HFF-Myc (cell line): ENCODE measurements at regions not wholly inside any gene's neighbourhood (a gene's known extent, or its start where the extent isn't known, plus 50 kb on each side); places are given as distances from the start of the nearest gene placed in this dataset.

Source experiments
- DNase-seq: peaks from one replicate; pipeline ENCODE4 v3.0.0-alpha.2; 2011; ENCODE audit warnings: low read depth; ENCODE audit errors: extremely low read depth
- H3K4me3 ChIP-seq: replicated peaks from 2 replicates; pipeline ENCODE4 v1.5.1; 2011; ENCODE audit warnings: low read depth, mild to moderate bottlenecking, control low read depth, low read length
- TF ChIP-seq, protein P1 (sequence below): IDR thresholded peaks from 2 replicates; pipeline ENCODE4 v1.5.1; 2012; ENCODE audit warnings: mild to moderate bottlenecking, low read depth, low read length, control low read depth; ENCODE audit errors: missing control alignments

DNA sequence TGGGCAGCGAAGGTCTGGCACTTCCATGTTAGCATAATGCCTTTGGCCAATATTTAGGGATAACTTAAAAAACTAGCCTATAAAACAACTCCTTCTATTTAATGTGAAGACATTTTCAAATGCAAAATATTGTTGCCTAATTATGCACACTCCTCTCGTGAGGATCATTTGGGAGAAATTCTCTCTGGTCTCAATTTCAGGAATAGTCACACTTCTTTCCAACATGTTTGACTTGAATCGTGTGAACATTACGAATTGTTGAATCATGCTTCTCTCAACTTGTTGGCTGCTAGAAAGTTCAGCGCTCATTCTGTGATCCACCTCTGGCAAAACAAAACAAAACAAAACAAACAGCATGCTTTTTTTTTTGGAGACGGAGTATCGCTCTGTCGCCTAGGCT is 313.2 kb downstream of the SEC23A start:
- H3K4me3 ChIP-seq = no peak overlapping the region
- no peak for DNase-seq
- TF ChIP-seq, protein P1, sequence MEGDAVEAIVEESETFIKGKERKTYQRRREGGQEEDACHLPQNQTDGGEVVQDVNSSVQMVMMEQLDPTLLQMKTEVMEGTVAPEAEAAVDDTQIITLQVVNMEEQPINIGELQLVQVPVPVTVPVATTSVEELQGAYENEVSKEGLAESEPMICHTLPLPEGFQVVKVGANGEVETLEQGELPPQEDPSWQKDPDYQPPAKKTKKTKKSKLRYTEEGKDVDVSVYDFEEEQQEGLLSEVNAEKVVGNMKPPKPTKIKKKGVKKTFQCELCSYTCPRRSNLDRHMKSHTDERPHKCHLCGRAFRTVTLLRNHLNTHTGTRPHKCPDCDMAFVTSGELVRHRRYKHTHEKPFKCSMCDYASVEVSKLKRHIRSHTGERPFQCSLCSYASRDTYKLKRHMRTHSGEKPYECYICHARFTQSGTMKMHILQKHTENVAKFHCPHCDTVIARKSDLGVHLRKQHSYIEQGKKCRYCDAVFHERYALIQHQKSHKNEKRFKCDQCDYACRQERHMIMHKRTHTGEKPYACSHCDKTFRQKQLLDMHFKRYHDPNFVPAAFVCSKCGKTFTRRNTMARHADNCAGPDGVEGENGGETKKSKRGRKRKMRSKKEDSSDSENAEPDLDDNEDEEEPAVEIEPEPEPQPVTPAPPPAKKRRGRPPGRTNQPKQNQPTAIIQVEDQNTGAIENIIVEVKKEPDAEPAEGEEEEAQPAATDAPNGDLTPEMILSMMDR = no peak

DNA sequence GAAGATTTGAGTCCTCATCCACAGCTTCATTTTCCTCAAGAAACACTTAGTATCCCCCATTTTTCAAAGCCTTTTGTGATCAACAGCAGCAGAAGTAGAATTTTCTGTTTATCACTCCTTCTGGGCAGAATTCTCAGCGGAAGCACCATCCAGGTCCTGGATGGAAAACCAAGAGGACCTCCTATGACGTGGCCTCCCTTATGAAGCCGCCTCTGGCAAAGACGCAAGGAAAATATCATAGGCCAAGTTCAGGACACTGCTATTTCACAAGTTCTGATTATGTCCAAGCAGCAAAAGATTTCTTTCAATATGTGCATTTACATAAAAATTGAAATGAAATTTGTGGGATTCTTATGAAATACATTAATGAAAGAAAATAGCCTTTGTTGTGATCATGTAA is 315.0 kb downstream of the SEC23A start:
- no peak overlapping the region for H3K4me3 ChIP-seq
- no peak for DNase-seq
- TF ChIP-seq, protein P1 = no peak

DNA sequence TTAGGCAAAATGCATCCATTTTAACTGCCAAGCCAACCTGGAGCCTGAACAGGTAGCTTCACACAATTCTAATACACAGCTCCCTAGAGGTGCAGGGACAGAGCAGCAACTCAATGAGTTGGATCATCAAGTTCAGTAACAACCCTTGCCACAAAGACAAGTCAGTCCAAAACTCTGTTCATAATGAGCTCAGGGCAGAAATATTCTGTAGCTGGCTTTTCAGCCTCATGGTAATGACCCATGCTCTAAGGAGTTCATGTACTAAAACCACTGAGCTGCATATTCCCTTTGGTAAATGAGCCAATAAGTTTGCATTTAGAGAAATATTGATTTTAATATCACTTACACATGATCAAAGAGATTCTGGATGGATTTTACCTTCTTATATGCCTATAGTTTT is 316.1 kb downstream of the SEC23A start:
- H3K4me3 ChIP-seq = no peak overlapping the region
- TF ChIP-seq, protein P1 = no peak
- no peak for DNase-seq

DNA sequence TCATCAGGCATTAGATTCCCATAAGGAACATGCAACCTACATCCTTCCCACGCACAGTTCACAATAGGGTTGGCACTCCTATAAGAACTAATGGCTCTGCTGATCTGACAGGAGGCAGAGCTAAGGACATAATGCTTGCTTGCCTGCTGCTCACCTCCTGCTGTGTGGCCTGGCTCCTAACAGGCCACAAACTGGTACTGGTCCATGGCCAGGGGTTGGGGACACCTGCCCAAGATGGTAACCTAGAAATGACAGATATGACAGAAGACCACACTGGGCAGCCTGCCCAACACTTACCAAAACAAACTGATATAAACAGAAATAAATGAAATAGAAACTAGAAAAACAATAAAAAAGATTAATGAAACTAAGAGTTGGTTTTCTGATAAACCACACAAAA is 325.6 kb downstream of the SEC23A start:
- no peak overlapping the region for H3K4me3 ChIP-seq
- no peak for DNase-seq
- TF ChIP-seq, protein P1 = no peak

DNA sequence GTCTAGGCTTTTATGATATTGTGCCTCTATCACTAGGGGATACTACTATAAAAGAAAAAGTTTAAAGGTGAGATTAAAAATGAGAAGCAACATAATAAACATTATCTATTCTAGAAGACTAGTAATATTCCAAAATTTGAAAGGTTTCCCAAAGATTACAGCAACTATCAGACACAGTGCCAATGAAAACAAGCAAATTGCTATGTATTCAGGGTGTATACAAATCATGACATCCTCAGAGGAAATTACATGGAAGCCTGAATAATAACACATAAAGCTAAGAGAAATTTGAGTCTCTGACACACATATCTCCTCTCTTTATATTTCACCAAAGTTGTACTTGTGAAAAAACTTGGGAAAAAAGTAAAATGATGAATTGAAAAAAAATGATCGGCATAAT is 327.0 kb downstream of the SEC23A start:
- TF ChIP-seq, protein P1 = no peak
- DNase-seq = no peak
- H3K4me3 ChIP-seq = no peak overlapping the region

DNA sequence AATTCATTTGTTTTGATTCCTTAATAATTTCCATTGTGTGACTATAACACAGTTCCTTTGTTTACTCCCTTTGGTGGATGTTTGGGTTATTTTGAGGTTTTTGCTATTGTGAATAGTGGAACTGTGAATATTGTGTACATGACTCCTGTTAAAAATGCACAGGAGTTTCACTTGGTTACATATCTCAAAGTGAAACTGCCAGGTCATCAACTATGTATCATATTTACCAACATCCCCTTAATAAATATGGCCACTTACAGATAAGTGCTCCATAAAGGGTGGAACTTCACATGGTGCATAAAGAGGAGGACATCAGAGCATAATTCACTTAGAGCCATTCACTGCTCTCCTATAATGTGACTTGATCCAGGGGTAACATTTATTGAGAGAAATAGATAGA is 328.9 kb downstream of the SEC23A start:
- no peak for DNase-seq
- TF ChIP-seq, protein P1 = no peak
- no peak overlapping the region for H3K4me3 ChIP-seq

DNA sequence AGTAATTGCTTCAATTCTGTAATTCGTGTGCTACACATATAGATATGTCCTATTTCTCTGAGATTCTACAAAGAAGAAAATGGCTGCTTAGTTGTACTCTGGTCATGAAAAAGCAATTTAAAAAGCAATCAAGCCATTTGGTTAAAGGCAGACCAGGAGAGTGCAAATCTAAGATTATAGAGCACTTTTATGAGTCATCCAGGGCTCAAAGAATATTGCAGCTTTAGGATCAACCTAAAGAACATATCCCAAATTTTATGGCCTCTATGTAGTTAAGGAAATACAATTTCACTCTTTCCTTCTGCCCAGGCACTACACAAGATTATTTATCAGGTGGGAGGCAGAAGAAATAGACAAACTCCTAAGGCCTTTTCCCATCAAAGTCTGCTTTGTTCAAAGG is 332.8 kb downstream of the SEC23A start:
- no peak overlapping the region for H3K4me3 ChIP-seq
- no peak for DNase-seq
- TF ChIP-seq, protein P1 = no peak
